ENCODE measurements at regions not wholly inside any gene's neighbourhood (a gene's known extent, or its start where the extent isn't known, plus 50 kb on each side); places are given as distances from the start of the nearest gene placed in this dataset.

DNA sequence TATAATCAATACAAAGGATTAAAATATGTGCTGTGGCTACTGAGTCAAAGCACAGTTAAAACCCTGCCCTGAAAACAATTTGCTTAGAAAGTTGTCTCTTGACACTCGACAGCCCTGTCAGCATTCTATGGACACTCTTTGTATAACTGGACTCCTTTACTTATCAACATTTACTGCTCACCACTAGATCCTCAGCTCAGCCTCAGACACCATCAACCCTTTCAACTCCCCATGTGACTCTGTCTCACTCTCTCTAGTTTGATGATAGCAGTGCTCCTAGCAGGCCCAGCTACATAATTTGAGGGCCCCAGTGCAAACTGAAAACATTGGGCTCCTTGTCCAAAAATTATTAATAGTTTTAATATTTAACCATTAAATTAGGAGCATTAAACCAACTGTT, 181.8 kb downstream of the TENT5A start:
- Mint-ChIP-seq H3K4me1 (no peaks in the 10 kb centered on the region), H3K27ac (no peak overlapping the region), H3K4me3 (no peak overlapping the region), H3K36me3 (ENCODE audit: low read depth) (no peaks in the 10 kb centered on the region), H3K9me3 (no peaks in the 10 kb centered on the region), H3K27me3 (ENCODE audit: insufficient read depth, low read depth, poor library complexity) (no peaks in the 10 kb centered on the region)
- H3K79me2 ChIP-seq (replicated peaks; ENCODE audit: insufficient read depth), result no peaks in the 10 kb centered on the region
- no peak for DNase-seq (ENCODE audit: low spot score)
- H3K4me1 ChIP-seq (ENCODE audit: insufficient read depth), result no peaks in the 10 kb centered on the region
- no peak overlapping the region for H2AFZ ChIP-seq
- H3K4me2 ChIP-seq, result no peak overlapping the region
- no peaks in the 10 kb centered on the region for H3F3A ChIP-seq (replicated peaks; ENCODE audit: low read depth)
- ATAC-seq, result no peak
- TF ChIP-seq NANOG (IDR thresholded peaks at IDR 0.05; ENCODE audit: borderline replicate concordance) (no peak), EZH2phosphoT487 (IDR thresholded peaks at IDR 0.05; ENCODE audit: unreplicated experiment) (no peak), CREB1 (CRISPR knock-in tag; IDR thresholded peaks at IDR 0.05; ENCODE audit: low read depth) (no peak), JUNB (IDR thresholded peaks at IDR 0.05; ENCODE audit: unreplicated experiment) (no peak), STAT1 (IDR thresholded peaks at IDR 0.05; ENCODE audit: unreplicated experiment) (no peak), EZH2 (IDR thresholded peaks at IDR 0.05; ENCODE audit: low read depth, unreplicated experiment) (no peak)
- TF ChIP-seq, protein P1, sequence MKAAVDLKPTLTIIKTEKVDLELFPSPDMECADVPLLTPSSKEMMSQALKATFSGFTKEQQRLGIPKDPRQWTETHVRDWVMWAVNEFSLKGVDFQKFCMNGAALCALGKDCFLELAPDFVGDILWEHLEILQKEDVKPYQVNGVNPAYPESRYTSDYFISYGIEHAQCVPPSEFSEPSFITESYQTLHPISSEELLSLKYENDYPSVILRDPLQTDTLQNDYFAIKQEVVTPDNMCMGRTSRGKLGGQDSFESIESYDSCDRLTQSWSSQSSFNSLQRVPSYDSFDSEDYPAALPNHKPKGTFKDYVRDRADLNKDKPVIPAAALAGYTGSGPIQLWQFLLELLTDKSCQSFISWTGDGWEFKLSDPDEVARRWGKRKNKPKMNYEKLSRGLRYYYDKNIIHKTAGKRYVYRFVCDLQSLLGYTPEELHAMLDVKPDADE (IDR thresholded peaks at IDR 0.05), result no peak
- no peak overlapping the region for H3K27ac ChIP-seq (ENCODE audit: low read depth)
- no peaks in the 10 kb centered on the region for H4K20me1 ChIP-seq (replicated peaks; ENCODE audit: insufficient read depth)
- H3K9me2 ChIP-seq (ENCODE audit: insufficient read depth), result peaks cover 2% of the 10 kb centered on the region; the same call in 1 of the 2 replicates
- H3K36me3 ChIP-seq (ENCODE audit: insufficient read depth), result no peaks in the 10 kb centered on the region
- H3K27me3 ChIP-seq (ENCODE audit: insufficient read depth), result no peaks in the 10 kb centered on the region
- no peak overlapping the region for H3K4me3 ChIP-seq

DNA sequence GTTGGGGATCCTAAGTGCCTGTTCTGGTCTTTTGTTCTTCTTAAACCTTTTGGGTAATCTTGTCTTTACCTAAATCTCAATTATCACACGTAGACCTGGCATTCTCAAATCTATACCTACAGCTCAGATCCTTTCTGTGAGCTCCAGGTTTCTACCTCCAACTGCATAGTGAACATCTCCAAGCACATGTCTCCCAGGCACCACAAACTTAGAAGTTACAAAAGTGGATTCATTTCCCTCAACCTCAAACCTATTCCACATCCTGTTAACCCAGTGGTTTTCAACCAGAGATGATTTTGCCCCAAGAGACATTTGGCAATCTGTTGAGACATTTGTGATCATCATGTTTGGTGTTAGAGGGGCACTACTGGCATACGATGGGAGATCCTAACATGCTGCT, 183.5 kb downstream of the TENT5A start:
- H3K4me3 Mint-ChIP-seq, result no peak overlapping the region
- Histone ChIP-seq H3K27me3 (ENCODE audit: insufficient read depth) (no peaks in the 10 kb centered on the region), H3K27ac (ENCODE audit: low read depth) (no peak overlapping the region), H3K36me3 (ENCODE audit: insufficient read depth) (no peaks in the 10 kb centered on the region), H3K4me2 (no peak overlapping the region), H2AFZ (no peak overlapping the region), H3K9me2 (ENCODE audit: insufficient read depth) (no peaks in the 10 kb centered on the region; the same call in 1 of the 2 replicates), H3K79me2 (replicated peaks; ENCODE audit: insufficient read depth) (no peaks in the 10 kb centered on the region), H3K4me3 (no peak overlapping the region), H3K4me1 (ENCODE audit: insufficient read depth) (peaks cover 10% of the 10 kb centered on the region; the same call in 1 of the 2 replicates), H3F3A (replicated peaks; ENCODE audit: low read depth) (no peaks in the 10 kb centered on the region), H4K20me1 (replicated peaks; ENCODE audit: insufficient read depth) (no peaks in the 10 kb centered on the region)
- H3K27ac Mint-ChIP-seq, result no peak overlapping the region
- no peaks in the 10 kb centered on the region for H3K9me3 Mint-ChIP-seq
- peaks cover 10% of the 10 kb centered on the region; the same call in 2 of the 3 replicates for H3K4me1 Mint-ChIP-seq
- ATAC-seq, result no peak
- DNase-seq (ENCODE audit: low spot score), result no peak
- H3K27me3 Mint-ChIP-seq (ENCODE audit: insufficient read depth, low read depth, poor library complexity), result no peaks in the 10 kb centered on the region
- no peaks in the 10 kb centered on the region for H3K36me3 Mint-ChIP-seq (ENCODE audit: low read depth)
- TF ChIP-seq, protein P2, sequence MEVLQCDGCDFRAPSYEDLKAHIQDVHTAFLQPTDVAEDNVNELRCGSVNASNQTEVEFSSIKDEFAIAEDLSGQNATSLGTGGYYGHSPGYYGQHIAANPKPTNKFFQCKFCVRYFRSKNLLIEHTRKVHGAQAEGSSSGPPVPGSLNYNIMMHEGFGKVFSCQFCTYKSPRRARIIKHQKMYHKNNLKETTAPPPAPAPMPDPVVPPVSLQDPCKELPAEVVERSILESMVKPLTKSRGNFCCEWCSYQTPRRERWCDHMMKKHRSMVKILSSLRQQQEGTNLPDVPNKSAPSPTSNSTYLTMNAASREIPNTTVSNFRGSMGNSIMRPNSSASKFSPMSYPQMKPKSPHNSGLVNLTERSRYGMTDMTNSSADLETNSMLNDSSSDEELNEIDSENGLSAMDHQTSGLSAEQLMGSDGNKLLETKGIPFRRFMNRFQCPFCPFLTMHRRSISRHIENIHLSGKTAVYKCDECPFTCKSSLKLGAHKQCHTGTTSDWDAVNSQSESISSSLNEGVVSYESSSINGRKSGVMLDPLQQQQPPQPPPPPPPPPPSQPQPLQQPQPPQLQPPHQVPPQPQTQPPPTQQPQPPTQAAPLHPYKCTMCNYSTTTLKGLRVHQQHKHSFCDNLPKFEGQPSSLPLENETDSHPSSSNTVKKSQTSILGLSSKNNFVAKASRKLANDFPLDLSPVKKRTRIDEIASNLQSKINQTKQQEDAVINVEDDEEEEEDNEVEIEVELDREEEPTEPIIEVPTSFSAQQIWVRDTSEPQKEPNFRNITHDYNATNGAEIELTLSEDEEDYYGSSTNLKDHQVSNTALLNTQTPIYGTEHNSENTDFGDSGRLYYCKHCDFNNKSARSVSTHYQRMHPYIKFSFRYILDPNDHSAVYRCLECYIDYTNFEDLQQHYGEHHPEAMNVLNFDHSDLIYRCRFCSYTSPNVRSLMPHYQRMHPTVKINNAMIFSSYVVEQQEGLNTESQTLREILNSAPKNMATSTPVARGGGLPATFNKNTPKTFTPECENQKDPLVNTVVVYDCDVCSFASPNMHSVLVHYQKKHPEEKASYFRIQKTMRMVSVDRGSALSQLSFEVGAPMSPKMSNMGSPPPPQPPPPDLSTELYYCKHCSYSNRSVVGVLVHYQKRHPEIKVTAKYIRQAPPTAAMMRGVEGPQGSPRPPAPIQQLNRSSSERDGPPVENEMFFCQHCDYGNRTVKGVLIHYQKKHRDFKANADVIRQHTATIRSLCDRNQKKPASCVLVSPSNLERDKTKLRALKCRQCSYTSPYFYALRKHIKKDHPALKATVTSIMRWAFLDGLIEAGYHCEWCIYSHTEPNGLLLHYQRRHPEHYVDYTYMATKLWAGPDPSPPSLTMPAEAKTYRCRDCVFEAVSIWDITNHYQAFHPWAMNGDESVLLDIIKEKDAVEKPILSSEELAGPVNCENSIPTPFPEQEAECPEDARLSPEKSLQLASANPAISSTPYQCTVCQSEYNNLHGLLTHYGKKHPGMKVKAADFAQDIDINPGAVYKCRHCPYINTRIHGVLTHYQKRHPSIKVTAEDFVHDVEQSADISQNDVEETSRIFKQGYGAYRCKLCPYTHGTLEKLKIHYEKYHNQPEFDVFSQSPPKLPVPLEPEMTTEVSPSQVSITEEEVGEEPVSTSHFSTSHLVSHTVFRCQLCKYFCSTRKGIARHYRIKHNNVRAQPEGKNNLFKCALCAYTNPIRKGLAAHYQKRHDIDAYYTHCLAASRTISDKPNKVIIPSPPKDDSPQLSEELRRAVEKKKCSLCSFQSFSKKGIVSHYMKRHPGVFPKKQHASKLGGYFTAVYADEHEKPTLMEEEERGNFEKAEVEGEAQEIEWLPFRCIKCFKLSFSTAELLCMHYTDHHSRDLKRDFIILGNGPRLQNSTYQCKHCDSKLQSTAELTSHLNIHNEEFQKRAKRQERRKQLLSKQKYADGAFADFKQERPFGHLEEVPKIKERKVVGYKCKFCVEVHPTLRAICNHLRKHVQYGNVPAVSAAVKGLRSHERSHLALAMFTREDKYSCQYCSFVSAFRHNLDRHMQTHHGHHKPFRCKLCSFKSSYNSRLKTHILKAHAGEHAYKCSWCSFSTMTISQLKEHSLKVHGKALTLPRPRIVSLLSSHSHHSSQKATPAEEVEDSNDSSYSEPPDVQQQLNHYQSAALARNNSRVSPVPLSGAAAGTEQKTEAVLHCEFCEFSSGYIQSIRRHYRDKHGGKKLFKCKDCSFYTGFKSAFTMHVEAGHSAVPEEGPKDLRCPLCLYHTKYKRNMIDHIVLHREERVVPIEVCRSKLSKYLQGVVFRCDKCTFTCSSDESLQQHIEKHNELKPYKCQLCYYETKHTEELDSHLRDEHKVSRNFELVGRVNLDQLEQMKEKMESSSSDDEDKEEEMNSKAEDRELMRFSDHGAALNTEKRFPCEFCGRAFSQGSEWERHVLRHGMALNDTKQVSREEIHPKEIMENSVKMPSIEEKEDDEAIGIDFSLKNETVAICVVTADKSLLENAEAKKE (CRISPR knock-in tag; IDR thresholded peaks at IDR 0.05), result no peak
- no peak for TF ChIP-seq STAT1 (IDR thresholded peaks at IDR 0.05; ENCODE audit: unreplicated experiment)
- no peak for TF ChIP-seq ZNF331 (CRISPR knock-in tag; IDR thresholded peaks at IDR 0.05; ENCODE audit: low read depth)

Measured in GM23338 (cell line).